ENCODE measurements at regions not wholly inside any gene's neighbourhood (a gene's known extent, or its start where the extent isn't known, plus 50 kb on each side); places are given as distances from the start of the nearest gene placed in this dataset.

- H3K4me3 ChIP-seq (ENCODE audit: low read depth in 2 of 2, low read length in 1 of 2) = no peak overlapping the region
- no peak overlapping the region for H3K4me2 ChIP-seq
- no peaks in the 10 kb centered on the region for H3K36me3 ChIP-seq (replicated peaks in 1 of 2; ENCODE audit: control insufficient read depth in 1 of 2, insufficient read depth in 2 of 2, low read length in 1 of 2)
- peaks cover 0 to 24% of the 10 kb centered on the region in 2 experiments; a peak in 1 of 4 replicates for H3K4me1 ChIP-seq (ENCODE audit: control insufficient read depth in 1 of 2, insufficient read depth in 2 of 2, low read depth in 1 of 2, low read length in 1 of 2)
- H2AFZ ChIP-seq (ENCODE audit: low read depth) = no peak overlapping the region
- TF ChIP-seq USF1 (IDR thresholded peaks at IDR 0.05; ENCODE audit: borderline replicate concordance, low read depth) (no peak), ZBTB33 (IDR thresholded peaks at IDR 0.05; ENCODE audit: borderline replicate concordance, low read depth) (no peak), FOSL2 (IDR thresholded peaks at IDR 0.05; ENCODE audit: borderline replicate concordance, low read depth) (no peak), RXRA (IDR thresholded peaks at IDR 0.05; ENCODE audit: borderline replicate concordance, low read depth) (no peak), CTCF (IDR thresholded peaks at IDR 0.05) (no peak), POLR2AphosphoS5 (IDR thresholded peaks at IDR 0.05; ENCODE audit: low read depth, low read length) (no peak), RCOR1 (IDR thresholded peaks at IDR 0.05; ENCODE audit: low read length) (no peak), FOXM1 (IDR thresholded peaks at IDR 0.05; ENCODE audit: low read depth) (no peak), EP300 (IDR thresholded peaks at IDR 0.05; ENCODE audit: borderline replicate concordance in 1 of 2, low read depth in 1 of 2, low read length in 1 of 2) (no peak), REST (IDR thresholded peaks at IDR 0.05; ENCODE audit: low read depth, low read length) (no peak), NRF1 (IDR thresholded peaks at IDR 0.05; ENCODE audit: low read depth, low read length) (no peak), MEF2A (IDR thresholded peaks at IDR 0.05; ENCODE audit: borderline replicate concordance, low read depth) (no peak), RAD21 (IDR thresholded peaks at IDR 0.05; ENCODE audit: low read length) (no peak), CHD2 (IDR thresholded peaks at IDR 0.05; ENCODE audit: low read length, partially characterized antibody) (no peak), RFX5 (IDR thresholded peaks at IDR 0.05; ENCODE audit: low read length) (no peak), PBX3 (IDR thresholded peaks at IDR 0.05) (no peak), NFIC (IDR thresholded peaks at IDR 0.05; ENCODE audit: borderline replicate concordance) (no peak), GATA2 (CRISPR knock-in tag; IDR thresholded peaks at IDR 0.05) (no peak), TAF1 (IDR thresholded peaks at IDR 0.05; ENCODE audit: borderline replicate concordance, low read depth, low read length) (no peak), IRF3 (IDR thresholded peaks at IDR 0.05; ENCODE audit: low read depth, low read length) (no peak)
- no peaks in the 10 kb centered on the region for H3K9me3 ChIP-seq
- H3K9me2 ChIP-seq = no peaks in the 10 kb centered on the region
- no peak overlapping the region for H3K27ac ChIP-seq (ENCODE audit: low read depth in 2 of 2, low read length in 1 of 2)
- H4K20me1 ChIP-seq (ENCODE audit: insufficient read depth) = no peaks in the 10 kb centered on the region
- H3F3A ChIP-seq (replicated peaks; ENCODE audit: insufficient read depth) = no peaks in the 10 kb centered on the region
- CTCF ChIA-PET = interaction anchor here (0.6 to 6.0 kb wide), 71 partner anchors 9 to 1940 kb away, joined by 3 to 66 read pairs (median 5); partner anchors contain the start of genes ATP5F1E and STX16
- H3K9ac ChIP-seq = no peak overlapping the region
- H3K27me3 ChIP-seq (ENCODE audit: insufficient read depth) = no peaks in the 10 kb centered on the region
- no peaks in the 10 kb centered on the region for H3K79me2 ChIP-seq (ENCODE audit: insufficient read depth)
- 55% methylated on average over 15 of the region's 26 CpGs for WGBS (ENCODE audit: low lambda C conversion rate)
- no peak for DNase-seq
- POLR2A ChIA-PET = interaction anchor here (1.9 kb wide), 1 partner anchor 31 kb away, joined by 9 read pairs; no protein-coding TSS in a partner anchor
Observed at GRCh38 chr20:59456342-59457279, 147.7 kb upstream of the PHACTR3 start.
